ENCODE measurements at regions not wholly inside any gene's neighbourhood (a gene's known extent, or its start where the extent isn't known, plus 50 kb on each side); places are given as distances from the start of the nearest gene placed in this dataset.
A peak's percentile ranks its signal among the peaks of the same experiment; 100 is the strongest.

GRCh38 chr5:60350794-60351193 is 349.2 kb downstream of the DEPDC1B start:
- H3K4me1 ChIP-seq (ENCODE audit: control insufficient read depth in 3 of 3, insufficient read depth in 2 of 3, low read depth in 1 of 3, low read length in 2 of 3), result peaks cover 0 to 2% (median 0%) of the 10 kb centered on the region in 3 donors
- H3K4me3 ChIP-seq (ENCODE audit: low read depth in 1 of 3, low read length in 3 of 3), result no peak overlapping the region
- peaks cover 0 to 2% (median 0%) of the 10 kb centered on the region in 3 donors for H3K27me3 ChIP-seq (ENCODE audit: control insufficient read depth in 3 of 3, insufficient read depth in 3 of 3, low read length in 3 of 3)
- H3K9me3 ChIP-seq (ENCODE audit: control insufficient read depth in 2 of 2, insufficient read depth in 1 of 2, low read depth in 1 of 2, low read length in 1 of 2), result no peaks in the 10 kb centered on the region
- no peak overlapping the region for H3K27ac ChIP-seq (ENCODE audit: low read depth in 1 of 3, low read length in 2 of 3)
- WGBS, 3 donors, result 6 to 51% (median 27%) methylated on average over 3 of the region's 3 CpGs
- DNase-seq (peak; percentile 19 to 64), FAIRE-seq (no peak)
- H3K36me3 ChIP-seq (ENCODE audit: control insufficient read depth in 3 of 3, insufficient read depth in 2 of 3, low read depth in 1 of 3, low read length in 3 of 3), result no peaks in the 10 kb centered on the region

DNA sequence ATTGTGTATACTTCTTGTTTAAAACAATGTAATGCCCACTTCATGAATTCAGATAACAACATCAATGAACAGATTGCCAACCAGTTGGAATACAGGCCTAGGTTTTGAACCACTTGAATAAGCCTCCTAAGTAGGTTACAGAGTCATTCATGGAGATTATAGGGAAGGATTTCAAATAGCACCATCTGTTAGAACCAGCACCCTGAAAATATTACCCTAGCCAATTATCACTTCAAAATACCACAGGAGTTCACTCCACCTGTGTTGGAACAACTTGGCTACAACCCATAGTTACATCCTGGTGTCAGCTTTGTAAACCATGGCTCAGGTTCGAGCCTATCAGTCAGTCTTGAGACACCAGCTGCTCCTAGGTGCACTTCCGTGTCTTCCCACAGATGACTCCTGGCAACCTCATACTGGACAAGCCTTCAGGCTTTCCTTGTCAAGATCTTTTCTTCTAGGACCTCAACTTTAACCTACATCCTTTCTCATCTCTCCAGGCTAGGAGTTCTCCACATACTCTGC is 350.0 kb downstream of the DEPDC1B start:
- H3K36me3 ChIP-seq (ENCODE audit: control insufficient read depth in 3 of 3, insufficient read depth in 2 of 3, low read depth in 1 of 3, low read length in 3 of 3), result no peaks in the 10 kb centered on the region
- no peak overlapping the region for H3K4me3 ChIP-seq (ENCODE audit: low read depth in 1 of 3, low read length in 3 of 3)
- no peak overlapping the region for H3K27ac ChIP-seq (ENCODE audit: low read depth in 1 of 3, low read length in 2 of 3)
- H3K9me3 ChIP-seq (ENCODE audit: control insufficient read depth in 2 of 2, insufficient read depth in 1 of 2, low read depth in 1 of 2, low read length in 1 of 2), result no peaks in the 10 kb centered on the region
- peaks cover 0 to 2% (median 0%) of the 10 kb centered on the region in 3 donors for H3K27me3 ChIP-seq (ENCODE audit: control insufficient read depth in 3 of 3, insufficient read depth in 3 of 3, low read length in 3 of 3)
- FAIRE-seq (no peak), DNase-seq (no peak)
- peaks cover 0 to 2% (median 0%) of the 10 kb centered on the region in 3 donors for H3K4me1 ChIP-seq (ENCODE audit: control insufficient read depth in 3 of 3, insufficient read depth in 2 of 3, low read depth in 1 of 3, low read length in 2 of 3)
- WGBS, 3 donors, result 22 to 67% (median 32%) methylated on average over 2 of the region's 2 CpGs

- Histone ChIP-seq H3K36me3 (ENCODE audit: control insufficient read depth in 3 of 3, insufficient read depth in 2 of 3, low read depth in 1 of 3, low read length in 3 of 3) (no peaks in the 10 kb centered on the region), H3K27me3 (ENCODE audit: control insufficient read depth in 3 of 3, insufficient read depth in 3 of 3, low read length in 3 of 3) (peaks cover 0 to 2% (median 0%) of the 10 kb centered on the region in 3 donors), H3K27ac (ENCODE audit: low read depth in 1 of 3, low read length in 2 of 3) (no peak overlapping the region), H3K4me1 (ENCODE audit: control insufficient read depth in 3 of 3, insufficient read depth in 2 of 3, low read depth in 1 of 3, low read length in 2 of 3) (no peaks in the 10 kb centered on the region), H3K4me3 (ENCODE audit: low read depth in 1 of 3, low read length in 3 of 3) (no peak overlapping the region), H3K9me3 (ENCODE audit: control insufficient read depth in 2 of 2, insufficient read depth in 1 of 2, low read depth in 1 of 2, low read length in 1 of 2) (no peaks in the 10 kb centered on the region)
- FAIRE-seq, result no peak
- 81 to 88% (median 84%) methylated on average over 1 of the region's 1 CpG for WGBS, 3 donors
- no peak for DNase-seq
These were observed 353.6 kb downstream of the DEPDC1B start for GRCh38 chr5:60346393-60346792.

DNA sequence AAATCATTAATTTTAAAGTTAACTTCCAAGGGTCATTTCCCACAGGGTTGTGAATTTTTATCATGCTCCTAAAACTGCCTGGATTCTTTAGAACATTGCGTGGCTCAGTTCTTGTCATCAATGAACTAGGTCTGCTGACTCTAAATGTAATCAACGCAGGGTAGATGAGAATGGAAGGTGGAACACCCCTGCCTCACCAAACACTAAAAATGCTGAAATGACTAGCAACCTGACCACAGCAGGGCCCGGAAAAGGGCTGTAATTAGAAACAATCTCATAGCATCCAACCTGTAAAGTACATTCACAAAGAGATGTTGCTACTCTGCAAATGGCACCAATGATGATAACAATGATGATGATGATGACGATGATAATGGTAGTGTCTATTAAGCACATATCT is 356.9 kb downstream of the DEPDC1B start:
- H3K4me1 ChIP-seq (ENCODE audit: control insufficient read depth in 3 of 3, insufficient read depth in 2 of 3, low read depth in 1 of 3, low read length in 2 of 3), result no peaks in the 10 kb centered on the region
- no peak for FAIRE-seq
- H3K27ac ChIP-seq (ENCODE audit: low read depth in 1 of 3, low read length in 2 of 3), result no peak overlapping the region
- DNase-seq, result no peak
- H3K36me3 ChIP-seq (ENCODE audit: control insufficient read depth in 3 of 3, insufficient read depth in 2 of 3, low read depth in 1 of 3, low read length in 3 of 3), result no peaks in the 10 kb centered on the region
- H3K27me3 ChIP-seq (ENCODE audit: control insufficient read depth in 3 of 3, insufficient read depth in 3 of 3, low read length in 3 of 3), result peaks cover 0 to 2% (median 0%) of the 10 kb centered on the region in 3 donors
- H3K9me3 ChIP-seq (ENCODE audit: control insufficient read depth in 2 of 2, insufficient read depth in 1 of 2, low read depth in 1 of 2, low read length in 1 of 2), result peaks cover 0 to 1% of the 10 kb centered on the region in 2 donors
- WGBS, 3 donors, result 87 to 93% (median 89%) methylated on average over 4 of the region's 4 CpGs
- H3K4me3 ChIP-seq (ENCODE audit: low read depth in 1 of 3, low read length in 3 of 3), result no peak overlapping the region

GRCh38 chr5:60340965-60341471 is 358.9 kb downstream of the DEPDC1B start:
- DNase-seq, result no peak
- peaks cover 0 to 3% of the 10 kb centered on the region in 2 donors for H3K9me3 ChIP-seq (ENCODE audit: control insufficient read depth in 2 of 2, insufficient read depth in 1 of 2, low read depth in 1 of 2, low read length in 1 of 2)
- WGBS, 3 donors, result 69 to 79% (median 78%) methylated on average over 2 of the region's 2 CpGs
- H3K27me3 ChIP-seq (ENCODE audit: control insufficient read depth in 3 of 3, insufficient read depth in 3 of 3, low read length in 3 of 3), result no peaks in the 10 kb centered on the region
- no peak for FAIRE-seq
- H3K4me1 ChIP-seq (ENCODE audit: control insufficient read depth in 3 of 3, insufficient read depth in 2 of 3, low read depth in 1 of 3, low read length in 2 of 3), result no peaks in the 10 kb centered on the region
- no peaks in the 10 kb centered on the region for H3K36me3 ChIP-seq (ENCODE audit: control insufficient read depth in 3 of 3, insufficient read depth in 2 of 3, low read depth in 1 of 3, low read length in 3 of 3)
- no peak overlapping the region for H3K4me3 ChIP-seq (ENCODE audit: low read depth in 1 of 3, low read length in 3 of 3)
- H3K27ac ChIP-seq (ENCODE audit: low read depth in 1 of 3, low read length in 2 of 3), result no peak overlapping the region

DNA sequence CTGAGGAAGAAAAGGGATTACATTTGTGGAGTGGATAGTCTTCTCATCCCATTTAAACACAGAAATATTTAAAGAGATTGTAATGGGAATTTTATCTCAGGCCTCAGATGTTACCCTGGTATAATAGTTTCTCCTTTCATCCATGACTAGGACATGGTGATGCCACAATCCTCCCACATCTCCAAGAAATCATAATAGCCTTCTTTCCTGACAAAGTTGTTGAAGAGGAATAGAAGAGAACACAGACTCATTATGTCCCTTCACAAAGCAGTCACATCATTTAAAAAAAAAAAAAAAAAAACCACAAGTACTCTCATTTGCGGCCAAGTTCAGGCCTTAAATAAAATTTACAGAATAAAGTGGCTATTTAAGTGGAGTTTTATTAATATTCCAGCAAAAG is 359.6 kb downstream of the DEPDC1B start:
- H3K27ac ChIP-seq (ENCODE audit: low read depth in 1 of 3, low read length in 2 of 3), result no peak overlapping the region
- peaks cover 0 to 3% of the 10 kb centered on the region in 2 donors for H3K9me3 ChIP-seq (ENCODE audit: control insufficient read depth in 2 of 2, insufficient read depth in 1 of 2, low read depth in 1 of 2, low read length in 1 of 2)
- FAIRE-seq, result no peak
- no peak for DNase-seq
- H3K27me3 ChIP-seq (ENCODE audit: control insufficient read depth in 3 of 3, insufficient read depth in 3 of 3, low read length in 3 of 3), result no peaks in the 10 kb centered on the region
- 86 to 95% (median 87%) methylated on average over 1 of the region's 1 CpG for WGBS, 3 donors
- H3K4me1 ChIP-seq (ENCODE audit: control insufficient read depth in 3 of 3, insufficient read depth in 2 of 3, low read depth in 1 of 3, low read length in 2 of 3), result no peaks in the 10 kb centered on the region
- H3K36me3 ChIP-seq (ENCODE audit: control insufficient read depth in 3 of 3, insufficient read depth in 2 of 3, low read depth in 1 of 3, low read length in 3 of 3), result no peaks in the 10 kb centered on the region
- H3K4me3 ChIP-seq (ENCODE audit: low read depth in 1 of 3, low read length in 3 of 3), result no peak overlapping the region

DNA sequence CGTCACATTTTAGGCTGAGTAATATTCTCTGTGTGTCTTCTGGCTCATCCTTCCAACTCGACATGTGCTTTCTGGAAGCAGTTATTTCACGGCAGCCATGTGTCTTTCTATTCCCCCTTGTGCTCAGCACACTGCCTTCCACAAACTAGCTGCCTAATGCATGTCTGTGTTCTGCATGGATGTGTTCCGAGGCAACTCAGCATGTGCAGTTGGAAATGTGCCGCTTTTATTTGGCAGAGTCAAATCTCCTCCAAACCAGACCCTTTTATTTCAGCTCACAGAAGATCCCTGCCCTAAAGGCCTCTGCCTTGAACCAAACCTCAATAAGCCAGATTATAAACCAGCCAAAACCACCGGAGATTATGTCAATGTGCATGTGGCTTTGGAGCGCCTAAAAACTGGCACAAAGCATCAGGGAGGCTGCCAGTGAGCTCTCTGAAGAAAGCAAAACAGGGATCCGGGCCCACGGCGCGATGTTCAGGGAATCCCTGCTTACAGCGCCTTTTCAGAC is 360.2 kb downstream of the DEPDC1B start:
- 83 to 90% (median 84%) methylated on average over 12 of the region's 12 CpGs for WGBS, 3 donors
- Histone ChIP-seq H3K4me3 (ENCODE audit: low read depth in 1 of 3, low read length in 3 of 3) (no peak overlapping the region), H3K27me3 (ENCODE audit: control insufficient read depth in 3 of 3, insufficient read depth in 3 of 3, low read length in 3 of 3) (no peaks in the 10 kb centered on the region), H3K4me1 (ENCODE audit: control insufficient read depth in 3 of 3, insufficient read depth in 2 of 3, low read depth in 1 of 3, low read length in 2 of 3) (no peaks in the 10 kb centered on the region), H3K27ac (ENCODE audit: low read depth in 1 of 3, low read length in 2 of 3) (no peak overlapping the region), H3K9me3 (ENCODE audit: control insufficient read depth in 2 of 2, insufficient read depth in 1 of 2, low read depth in 1 of 2, low read length in 1 of 2) (peaks cover 0 to 3% of the 10 kb centered on the region in 2 donors), H3K36me3 (ENCODE audit: control insufficient read depth in 3 of 3, insufficient read depth in 2 of 3, low read depth in 1 of 3, low read length in 3 of 3) (no peaks in the 10 kb centered on the region)
- no peak for FAIRE-seq
- no peak for DNase-seq

- no peak for DNase-seq
- WGBS, 3 donors, result 89 to 92% (median 90%) methylated on average over 3 of the region's 3 CpGs
- Histone ChIP-seq H3K27ac (ENCODE audit: low read depth in 1 of 3, low read length in 2 of 3) (no peak overlapping the region), H3K36me3 (ENCODE audit: control insufficient read depth in 3 of 3, insufficient read depth in 2 of 3, low read depth in 1 of 3, low read length in 3 of 3) (no peaks in the 10 kb centered on the region), H3K9me3 (ENCODE audit: control insufficient read depth in 2 of 2, insufficient read depth in 1 of 2, low read depth in 1 of 2, low read length in 1 of 2) (peaks cover 0 to 3% of the 10 kb centered on the region in 2 donors), H3K4me1 (ENCODE audit: control insufficient read depth in 3 of 3, insufficient read depth in 2 of 3, low read depth in 1 of 3, low read length in 2 of 3) (no peaks in the 10 kb centered on the region), H3K4me3 (ENCODE audit: low read depth in 1 of 3, low read length in 3 of 3) (no peak overlapping the region), H3K27me3 (ENCODE audit: control insufficient read depth in 3 of 3, insufficient read depth in 3 of 3, low read length in 3 of 3) (no peaks in the 10 kb centered on the region)
- FAIRE-seq, result no peak
These were observed 361.1 kb downstream of the DEPDC1B start for GRCh38 chr5:60338846-60339245.

DNA sequence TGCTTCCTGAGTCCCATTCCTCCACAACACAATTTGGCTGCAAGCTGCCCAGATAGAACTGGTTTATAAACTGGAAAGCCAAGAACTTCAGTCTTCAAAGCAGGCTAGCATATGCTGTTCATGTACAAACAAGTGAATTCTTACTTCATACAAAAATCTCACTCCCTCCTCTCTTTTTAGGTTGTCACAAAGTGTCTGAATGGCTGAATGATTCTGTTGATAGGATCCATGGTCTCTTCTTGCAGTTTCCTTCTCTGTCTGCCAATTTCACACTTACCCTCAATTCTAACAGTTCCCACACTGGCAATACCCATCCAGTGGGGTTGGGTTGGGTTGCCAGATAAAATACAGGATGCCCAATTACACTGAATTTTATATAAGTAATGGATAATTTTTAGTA is 363.5 kb downstream of the DEPDC1B start:
- no peaks in the 10 kb centered on the region for H3K27me3 ChIP-seq (ENCODE audit: control insufficient read depth in 3 of 3, insufficient read depth in 3 of 3, low read length in 3 of 3)
- H3K9me3 ChIP-seq (ENCODE audit: control insufficient read depth in 2 of 2, insufficient read depth in 1 of 2, low read depth in 1 of 2, low read length in 1 of 2), result peaks cover 0 to 3% of the 10 kb centered on the region in 2 donors
- FAIRE-seq, result no peak

More for the DNA sequence above, 363.5 kb downstream of the DEPDC1B start:
- Histone ChIP-seq H3K36me3 (ENCODE audit: control insufficient read depth in 3 of 3, insufficient read depth in 2 of 3, low read depth in 1 of 3, low read length in 3 of 3) (no peaks in the 10 kb centered on the region), H3K27ac (ENCODE audit: low read depth in 1 of 3, low read length in 2 of 3) (no peak overlapping the region), H3K4me3 (ENCODE audit: low read depth in 1 of 3, low read length in 3 of 3) (no peak overlapping the region), H3K4me1 (ENCODE audit: control insufficient read depth in 3 of 3, insufficient read depth in 2 of 3, low read depth in 1 of 3, low read length in 2 of 3) (no peaks in the 10 kb centered on the region)
- no peak for DNase-seq

All from small intestine (tissue), 7 donors.